Ovary (tissue), 3 donors: ENCODE measurements at regions not wholly inside any gene's neighbourhood (a gene's known extent, or its start where the extent isn't known, plus 50 kb on each side); places are given as distances from the start of the nearest gene placed in this dataset.

Experiments used
- EP300 ChIP-seq: sonication (generic); formaldehyde crosslinking; IDR thresholded peaks from one replicate; pipeline ENCODE4 v1.6.1; 2017; ENCODE audit warnings: antibody characterized with exemption
- POLR2A ChIP-seq: fragments of 450-650 bp; IDR thresholded peaks from one replicate; pipeline ENCODE4 v1.6.1; 2017; ENCODE audit warnings: antibody characterized with exemption, mild to moderate bottlenecking, moderate library complexity
- TF ChIP-seq, protein P1 (sequence below), 3 donors: fragments of 450-650 bp in 2 of 3; fragments of 200-600 bp in 1 of 3; IDR thresholded peaks; one replicate each; pipeline versions ENCODE4 v1.5.1 to v1.8.0; 2016 to 2022; ENCODE audit warnings: antibody characterized with exemption in 3 of 3, mild to moderate bottlenecking in 1 of 3
- donor health status: DM: no; HTN: no; CAD: no.

DNA sequence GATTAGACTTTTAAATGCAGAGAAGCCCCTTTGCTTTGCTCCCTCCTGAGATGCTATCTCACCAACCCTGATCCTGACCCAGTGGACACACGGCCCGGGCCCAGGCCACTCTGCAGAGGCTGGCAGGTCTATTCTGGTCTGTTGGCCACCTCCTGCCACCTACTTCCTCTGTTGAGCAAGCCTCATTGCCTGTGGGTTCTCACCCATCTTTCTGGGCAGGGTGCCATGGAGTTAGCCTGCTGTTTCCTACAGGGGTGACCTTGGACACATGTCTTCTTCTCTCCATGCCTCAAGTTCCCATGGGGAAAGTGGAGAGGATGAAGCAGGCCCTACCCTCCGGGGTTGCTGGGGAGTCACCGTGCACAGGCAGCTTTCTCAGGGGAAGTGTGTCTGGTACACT lies 266.2 kb upstream of the IRX1 start:
- TF ChIP-seq POLR2A: no peak
- TF ChIP-seq, protein P1, sequence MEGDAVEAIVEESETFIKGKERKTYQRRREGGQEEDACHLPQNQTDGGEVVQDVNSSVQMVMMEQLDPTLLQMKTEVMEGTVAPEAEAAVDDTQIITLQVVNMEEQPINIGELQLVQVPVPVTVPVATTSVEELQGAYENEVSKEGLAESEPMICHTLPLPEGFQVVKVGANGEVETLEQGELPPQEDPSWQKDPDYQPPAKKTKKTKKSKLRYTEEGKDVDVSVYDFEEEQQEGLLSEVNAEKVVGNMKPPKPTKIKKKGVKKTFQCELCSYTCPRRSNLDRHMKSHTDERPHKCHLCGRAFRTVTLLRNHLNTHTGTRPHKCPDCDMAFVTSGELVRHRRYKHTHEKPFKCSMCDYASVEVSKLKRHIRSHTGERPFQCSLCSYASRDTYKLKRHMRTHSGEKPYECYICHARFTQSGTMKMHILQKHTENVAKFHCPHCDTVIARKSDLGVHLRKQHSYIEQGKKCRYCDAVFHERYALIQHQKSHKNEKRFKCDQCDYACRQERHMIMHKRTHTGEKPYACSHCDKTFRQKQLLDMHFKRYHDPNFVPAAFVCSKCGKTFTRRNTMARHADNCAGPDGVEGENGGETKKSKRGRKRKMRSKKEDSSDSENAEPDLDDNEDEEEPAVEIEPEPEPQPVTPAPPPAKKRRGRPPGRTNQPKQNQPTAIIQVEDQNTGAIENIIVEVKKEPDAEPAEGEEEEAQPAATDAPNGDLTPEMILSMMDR (IDR thresholded peaks at IDR 0.05): no peak
- TF ChIP-seq EP300: no peak
